PFSK-1 (cell line): ENCODE measurements at regions not wholly inside any gene's neighbourhood (a gene's known extent, or its start where the extent isn't known, plus 50 kb on each side); places are given as distances from the start of the nearest gene placed in this dataset.

Source experiments
- FOXP2 ChIP-seq: optimal IDR thresholded peaks from 2 replicates; pipeline ENCODE3; 2011; ENCODE audit warnings: borderline replicate concordance, control low read depth, inconsistent platforms; ENCODE audit not compliant: insufficient read depth; ENCODE audit errors: extremely low read length, extremely low read depth
- POLR2AphosphoS5 ChIP-seq: IDR thresholded peaks from 2 replicates; pipeline ENCODE4 v1.6.1; 2012; ENCODE audit warnings: low read depth, mild to moderate bottlenecking, control low read depth, low read length, moderate library complexity
- TAF1 ChIP-seq: IDR thresholded peaks from 2 replicates; pipeline ENCODE4 v1.6.1; 2012; ENCODE audit warnings: low read length, control low read depth, borderline replicate concordance; ENCODE audit not compliant: insufficient read depth
- TF ChIP-seq, protein P1 (sequence below), 2 experiments: IDR thresholded peaks; 2 replicates each; pipeline versions ENCODE4 v1.6.1 to v1.8.0; 2011 to 2012; ENCODE audit warnings: low read depth in 2 of 2, low read length in 2 of 2, control low read depth in 1 of 2, inconsistent platforms in 1 of 2, mild to moderate bottlenecking in 1 of 2, moderate library complexity in 1 of 2; ENCODE audit not compliant: insufficient read depth in 1 of 2

DNA sequence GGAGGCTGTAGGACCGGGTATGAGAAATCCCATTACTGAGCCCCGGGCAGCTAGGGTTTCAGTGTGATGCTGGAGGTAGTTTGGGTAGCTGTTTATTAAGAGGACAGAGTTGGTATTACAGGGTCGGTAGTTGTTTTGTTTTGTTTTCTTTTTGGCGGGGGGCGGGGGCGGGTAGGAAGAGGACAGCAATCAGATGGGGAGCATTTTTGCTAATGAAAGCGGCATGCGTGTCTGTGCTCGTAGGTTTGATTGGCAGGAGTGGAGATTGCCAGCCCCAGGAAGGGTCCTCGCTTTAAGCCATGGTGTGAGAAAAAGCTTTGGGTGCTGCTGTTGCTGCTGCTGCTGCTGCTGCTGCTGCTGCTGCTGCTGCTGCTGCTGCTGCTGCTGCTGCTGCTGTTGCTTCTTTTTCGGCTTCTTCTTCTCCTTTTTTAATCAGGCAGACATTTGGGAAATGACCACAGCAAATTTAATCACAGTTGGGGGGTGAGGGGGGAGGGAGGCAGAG is 498.5 kb upstream of the ZFHX3 start:
- TF ChIP-seq, protein P1, sequence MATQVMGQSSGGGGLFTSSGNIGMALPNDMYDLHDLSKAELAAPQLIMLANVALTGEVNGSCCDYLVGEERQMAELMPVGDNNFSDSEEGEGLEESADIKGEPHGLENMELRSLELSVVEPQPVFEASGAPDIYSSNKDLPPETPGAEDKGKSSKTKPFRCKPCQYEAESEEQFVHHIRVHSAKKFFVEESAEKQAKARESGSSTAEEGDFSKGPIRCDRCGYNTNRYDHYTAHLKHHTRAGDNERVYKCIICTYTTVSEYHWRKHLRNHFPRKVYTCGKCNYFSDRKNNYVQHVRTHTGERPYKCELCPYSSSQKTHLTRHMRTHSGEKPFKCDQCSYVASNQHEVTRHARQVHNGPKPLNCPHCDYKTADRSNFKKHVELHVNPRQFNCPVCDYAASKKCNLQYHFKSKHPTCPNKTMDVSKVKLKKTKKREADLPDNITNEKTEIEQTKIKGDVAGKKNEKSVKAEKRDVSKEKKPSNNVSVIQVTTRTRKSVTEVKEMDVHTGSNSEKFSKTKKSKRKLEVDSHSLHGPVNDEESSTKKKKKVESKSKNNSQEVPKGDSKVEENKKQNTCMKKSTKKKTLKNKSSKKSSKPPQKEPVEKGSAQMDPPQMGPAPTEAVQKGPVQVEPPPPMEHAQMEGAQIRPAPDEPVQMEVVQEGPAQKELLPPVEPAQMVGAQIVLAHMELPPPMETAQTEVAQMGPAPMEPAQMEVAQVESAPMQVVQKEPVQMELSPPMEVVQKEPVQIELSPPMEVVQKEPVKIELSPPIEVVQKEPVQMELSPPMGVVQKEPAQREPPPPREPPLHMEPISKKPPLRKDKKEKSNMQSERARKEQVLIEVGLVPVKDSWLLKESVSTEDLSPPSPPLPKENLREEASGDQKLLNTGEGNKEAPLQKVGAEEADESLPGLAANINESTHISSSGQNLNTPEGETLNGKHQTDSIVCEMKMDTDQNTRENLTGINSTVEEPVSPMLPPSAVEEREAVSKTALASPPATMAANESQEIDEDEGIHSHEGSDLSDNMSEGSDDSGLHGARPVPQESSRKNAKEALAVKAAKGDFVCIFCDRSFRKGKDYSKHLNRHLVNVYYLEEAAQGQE (IDR thresholded peaks at IDR 0.05; ENCODE audit: insufficient read depth in 1 of 2, low read depth in 2 of 2, low read length in 2 of 2), result no peak
- TF ChIP-seq FOXP2 (no peak), POLR2AphosphoS5 (no peak), TAF1 (no peak)
